ENCODE measurements at regions not wholly inside any gene's neighbourhood (a gene's known extent, or its start where the extent isn't known, plus 50 kb on each side); places are given as distances from the start of the nearest gene placed in this dataset.

- DNase-seq (ENCODE audit: low read depth) = no peak
- H3K4me3 ChIP-seq (ENCODE audit: low read depth, low read length) = no peak overlapping the region
- TF ChIP-seq CTCF (conservative IDR thresholded peaks at IDR 0.05; ENCODE audit: low read depth, low read length) = no peak
Observed at GRCh38 chr9:22389271-22389670, 57.4 kb upstream of the DMRTA1 start.

DNA sequence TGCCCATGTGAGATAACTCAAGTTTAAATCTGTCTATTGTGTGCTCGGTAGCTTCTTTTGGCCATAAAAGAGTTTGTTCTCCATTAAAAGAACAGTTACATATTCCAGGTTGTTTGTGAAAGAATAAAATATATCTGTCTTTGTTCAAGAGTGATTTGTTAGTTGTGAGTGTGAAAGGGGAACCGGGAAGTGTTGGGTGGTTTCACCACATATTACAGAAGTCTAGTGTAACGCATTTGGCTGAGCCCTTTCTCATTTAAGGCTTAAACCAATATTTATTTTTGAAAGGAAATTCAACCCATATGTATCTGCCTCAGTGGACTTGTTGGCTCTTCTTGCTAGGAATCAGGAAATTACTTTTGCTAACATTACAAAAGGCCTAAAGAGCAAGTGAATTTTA is 54.1 kb upstream of the DMRTA1 start:
- no peak overlapping the region for H3K4me3 ChIP-seq (ENCODE audit: low read depth, low read length)
- DNase-seq (ENCODE audit: low read depth) = no peak
- TF ChIP-seq CTCF (conservative IDR thresholded peaks at IDR 0.05; ENCODE audit: low read depth, low read length) = no peak

GRCh38 chr9:22395687-22396141 is 50.9 kb upstream of the DMRTA1 start:
- no peak overlapping the region for H3K4me3 ChIP-seq (ENCODE audit: low read depth, low read length)
- DNase-seq (ENCODE audit: low read depth) = peak; percentile 77
- TF ChIP-seq CTCF (conservative IDR thresholded peaks at IDR 0.05; ENCODE audit: low read depth, low read length) = no peak

Measured in choroid plexus epithelial cell (primary cell).